GM12878 (cell line): ENCODE measurements at regions not wholly inside any gene's neighbourhood (a gene's known extent, or its start where the extent isn't known, plus 50 kb on each side); places are given as distances from the start of the nearest gene placed in this dataset.

ENCODE experiments used
- BHLHE40 ChIP-seq, 2 experiments: fragments of 450-650 bp in 1 of 2; IDR thresholded peaks; 2 replicates each; pipeline ENCODE4 v1.6.1; 2011 to 2017; ENCODE audit warnings: low read depth in 2 of 2, borderline replicate concordance in 1 of 2, improper control_type of control experiment in 1 of 2, low read length in 1 of 2, mild to moderate bottlenecking in 1 of 2
- EP300 ChIP-seq, 2 experiments: fragments of 150-350 bp in 1 of 2; IDR thresholded peaks; 2 replicates each; pipeline ENCODE4 v1.6.1; 2011 to 2012; ENCODE audit warnings: low read depth in 2 of 2, low read length in 2 of 2, borderline replicate concordance in 1 of 2, improper control_type of control experiment in 1 of 2, inconsistent platforms in 1 of 2; ENCODE audit not compliant: control insufficient read depth in 1 of 2
- EZH2 ChIP-seq: IDR thresholded peaks from 2 replicates; pipeline ENCODE4 v1.6.1; 2012; ENCODE audit warnings: low read depth, mild to moderate bottlenecking, control low read depth, inconsistent platforms, low read length, borderline replicate concordance; ENCODE audit not compliant: control insufficient read depth
- MYC ChIP-seq: IDR thresholded peaks from 2 replicates; pipeline ENCODE4 v1.6.1; 2011; ENCODE audit warnings: mild to moderate bottlenecking, low read length, moderate library complexity, inconsistent platforms; ENCODE audit not compliant: insufficient read depth, insufficient replicate concordance, insufficient read length, severe bottlenecking
- POLR2A ChIP-seq: IDR thresholded peaks from 2 replicates; pipeline ENCODE4 v1.6.1; 2011; ENCODE audit warnings: low read depth, mild to moderate bottlenecking, low read length
- POLR2AphosphoS5 ChIP-seq: IDR thresholded peaks from 2 replicates; pipeline ENCODE4 v1.6.1; 2011; ENCODE audit warnings: mild to moderate bottlenecking, low read length, inconsistent platforms
- RBBP5 ChIP-seq: fragments of 200-600 bp; sonication (generic); conservative IDR thresholded peaks from 2 replicates; pipeline ENCODE4 v1.6.1; 2016
- SP1 ChIP-seq: IDR thresholded peaks from one replicate; pipeline ENCODE4 v1.6.1; 2011; ENCODE audit warnings: low read depth, low read length
- TARDBP ChIP-seq: IDR thresholded peaks from 2 replicates; pipeline ENCODE4 v1.6.1; 2016; ENCODE audit warnings: borderline replicate concordance
- TCF7 ChIP-seq: IDR thresholded peaks from 2 replicates; pipeline ENCODE4 v1.6.1; 2014; ENCODE audit warnings: antibody characterized with exemption, borderline replicate concordance
- TF ChIP-seq, protein P1 (sequence below): IDR thresholded peaks from 2 replicates; pipeline ENCODE4 v1.6.1; 2011; ENCODE audit warnings: borderline replicate concordance, low read depth, mild to moderate bottlenecking, moderate library complexity, low read length; ENCODE audit not compliant: insufficient read depth, poor library complexity, severe bottlenecking
- TF ChIP-seq, protein P2 (sequence below): IDR thresholded peaks from 2 replicates; pipeline ENCODE4 v1.6.1; 2011; ENCODE audit warnings: borderline replicate concordance, low read depth, mild to moderate bottlenecking, moderate library complexity, mixed read lengths, low read length; ENCODE audit not compliant: insufficient read depth; ENCODE audit errors: extremely low read length

DNA sequence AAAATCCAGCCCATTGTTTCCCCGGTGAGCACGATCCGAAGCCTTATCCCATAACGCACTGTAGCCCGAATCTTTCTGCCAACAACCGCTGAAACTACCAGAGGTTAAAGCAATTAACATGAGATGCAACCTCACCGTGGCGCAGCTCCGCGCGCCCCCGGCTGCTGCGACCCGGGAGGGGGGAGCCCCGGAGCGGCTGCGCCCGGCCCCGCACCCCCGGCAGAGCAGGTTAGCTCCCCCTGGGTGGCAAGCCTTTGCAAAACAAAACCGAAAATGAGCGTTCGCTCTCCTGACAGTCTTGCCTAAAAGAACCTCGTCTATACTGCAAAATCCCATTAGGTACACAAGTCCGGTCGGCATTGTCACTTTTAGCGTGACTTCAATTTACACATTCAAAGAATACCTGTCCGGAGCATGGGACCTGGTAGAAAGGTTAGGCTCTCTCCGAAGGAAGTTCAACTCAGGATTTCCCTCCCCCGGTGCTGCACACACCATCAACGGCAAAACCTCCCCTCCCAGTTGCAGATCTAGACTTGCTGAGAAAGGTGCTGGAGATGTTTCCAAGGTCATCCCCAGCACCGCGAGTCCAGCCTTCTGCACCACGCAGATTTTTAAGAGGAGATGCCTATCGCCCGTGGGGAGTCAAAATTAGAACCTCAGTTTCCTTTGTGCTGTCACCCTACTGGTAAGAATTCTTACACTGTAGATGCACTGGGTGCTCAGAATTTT, 107.5 kb downstream of the ZNF281 start:
- TF ChIP-seq EZH2 (no peak), POLR2AphosphoS5 (no peak), EP300 (IDR thresholded peaks at IDR 0.05; ENCODE audit: borderline replicate concordance in 1 of 2, control insufficient read depth in 1 of 2, low read depth in 2 of 2, low read length in 2 of 2) (no peak), TARDBP (no peak), RBBP5 (no peak), TCF7 (no peak), MYC (no peak), BHLHE40 (IDR thresholded peaks at IDR 0.05; ENCODE audit: borderline replicate concordance in 1 of 2, low read depth in 2 of 2, low read length in 1 of 2) (no peak), POLR2A (no peak), SP1 (no peak)
- TF ChIP-seq, protein P1, sequence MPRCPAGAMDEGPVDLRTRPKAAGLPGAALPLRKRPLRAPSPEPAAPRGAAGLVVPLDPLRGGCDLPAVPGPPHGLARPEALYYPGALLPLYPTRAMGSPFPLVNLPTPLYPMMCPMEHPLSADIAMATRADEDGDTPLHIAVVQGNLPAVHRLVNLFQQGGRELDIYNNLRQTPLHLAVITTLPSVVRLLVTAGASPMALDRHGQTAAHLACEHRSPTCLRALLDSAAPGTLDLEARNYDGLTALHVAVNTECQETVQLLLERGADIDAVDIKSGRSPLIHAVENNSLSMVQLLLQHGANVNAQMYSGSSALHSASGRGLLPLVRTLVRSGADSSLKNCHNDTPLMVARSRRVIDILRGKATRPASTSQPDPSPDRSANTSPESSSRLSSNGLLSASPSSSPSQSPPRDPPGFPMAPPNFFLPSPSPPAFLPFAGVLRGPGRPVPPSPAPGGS, result no peak
- TF ChIP-seq, protein P2, sequence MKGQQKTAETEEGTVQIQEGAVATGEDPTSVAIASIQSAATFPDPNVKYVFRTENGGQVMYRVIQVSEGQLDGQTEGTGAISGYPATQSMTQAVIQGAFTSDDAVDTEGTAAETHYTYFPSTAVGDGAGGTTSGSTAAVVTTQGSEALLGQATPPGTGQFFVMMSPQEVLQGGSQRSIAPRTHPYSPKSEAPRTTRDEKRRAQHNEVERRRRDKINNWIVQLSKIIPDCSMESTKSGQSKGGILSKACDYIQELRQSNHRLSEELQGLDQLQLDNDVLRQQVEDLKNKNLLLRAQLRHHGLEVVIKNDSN, result no peak
